ENCODE measurements at regions not wholly inside any gene's neighbourhood (a gene's known extent, or its start where the extent isn't known, plus 50 kb on each side); places are given as distances from the start of the nearest gene placed in this dataset.

DNA sequence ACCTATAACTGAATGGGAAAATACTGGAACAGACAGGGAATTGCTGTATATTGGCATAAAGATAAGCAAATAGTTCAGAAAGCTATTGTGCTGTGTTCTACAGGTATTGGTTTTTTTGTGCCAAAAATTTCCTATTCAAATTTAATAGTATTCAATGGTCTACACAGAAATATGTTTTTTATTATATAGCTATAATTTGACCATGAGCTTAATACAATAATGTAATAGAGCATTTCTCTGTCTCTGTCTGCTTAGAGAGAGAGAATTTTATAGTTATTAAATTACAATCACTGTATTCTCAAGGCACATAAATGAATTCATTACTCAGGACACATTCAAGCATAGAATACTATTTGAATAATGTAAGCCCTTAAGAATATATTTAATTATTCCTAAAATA is 62.3 kb upstream of the FZD8 start:
- ATAC-seq (ENCODE audit: low read depth), result no peak
- CTCF ChIA-PET, result interaction anchor here (0.6 kb wide), 1 partner anchor 1033 kb away, joined by 6 read pairs; no protein-coding TSS in a partner anchor
- TF ChIP-seq RFX5 (IDR thresholded peaks at IDR 0.05; ENCODE audit: low read depth, low read length), result no peak
- TF ChIP-seq ELK1 (IDR thresholded peaks at IDR 0.05; ENCODE audit: borderline replicate concordance, low read depth, low read length), result no peak
- no peak for TF ChIP-seq CEBPB (IDR thresholded peaks at IDR 0.05; ENCODE audit: low read depth, low read length)
- no peak for TF ChIP-seq NFE2L2 (IDR thresholded peaks at IDR 0.05; ENCODE audit: low read depth, low read length)
- TF ChIP-seq BHLHE40 (IDR thresholded peaks at IDR 0.05; ENCODE audit: low read depth, low read length), result no peak
- TF ChIP-seq CHD1 (IDR thresholded peaks at IDR 0.05; ENCODE audit: low read depth, low read length), result no peak
- TF ChIP-seq FOS (IDR thresholded peaks at IDR 0.05; ENCODE audit: low read depth, low read length), result no peak
- no peak for TF ChIP-seq RAD21 (IDR thresholded peaks at IDR 0.05; ENCODE audit: low read length)

More for the DNA sequence above, 62.3 kb upstream of the FZD8 start:
- Histone ChIP-seq H2BK15ac (ENCODE audit: low read depth, low read length) (no peak overlapping the region), H3K9me1 (ENCODE audit: insufficient read depth, low read length) (peaks cover 4% of the 10 kb centered on the region; the same call in 1 of the 2 replicates), H3K9ac (ENCODE audit: low read depth, low read length) (no peak overlapping the region), H2BK20ac (ENCODE audit: low read depth, low read length) (no peak overlapping the region), H3K4me2 (ENCODE audit: low read depth, low read length) (no peak overlapping the region), H3K27me3 (ENCODE audit: control insufficient read depth, insufficient read depth, low read length) (peaks cover 11% of the 10 kb centered on the region), H2AK9ac (replicated peaks; ENCODE audit: low read depth, low read length, poor library complexity) (no peak overlapping the region), H3K9me3 (ENCODE audit: control insufficient read depth, insufficient read depth, low read length) (no peaks in the 10 kb centered on the region), H3K4ac (ENCODE audit: low read depth, low read length) (no peak overlapping the region), H3K14ac (replicated peaks; ENCODE audit: low read depth, low read length) (no peak overlapping the region), H4K20me1 (ENCODE audit: insufficient read depth, low read length) (no peaks in the 10 kb centered on the region), H3K4me1 (ENCODE audit: control insufficient read depth, insufficient read depth, low read length) (no peaks in the 10 kb centered on the region), H4K8ac (ENCODE audit: low read depth in 2 of 2, low read length in 2 of 2) (no peak overlapping the region), H3K36me3 (ENCODE audit: control insufficient read depth, insufficient read depth, low read length) (no peaks in the 10 kb centered on the region), H2AFZ (replicated peaks; ENCODE audit: low read length, poor library complexity) (no peak overlapping the region), H3K27ac (ENCODE audit: insufficient read depth, low read length) (no peak overlapping the region), H4K5ac (ENCODE audit: low read depth, low read length) (no peak overlapping the region), H3K18ac (ENCODE audit: low read depth, low read length) (no peak overlapping the region), H2BK120ac (ENCODE audit: low read depth, low read length) (no peak overlapping the region), H2BK5ac (ENCODE audit: low read depth, low read length, poor library complexity, severe bottlenecking) (no peak overlapping the region), H4K91ac (ENCODE audit: insufficient read depth, low read depth, low read length) (no peak overlapping the region), H3K4me3 (ENCODE audit: insufficient read depth, low read depth, low read length) (no peak overlapping the region), H3K79me1 (ENCODE audit: low read depth in 1 of 2, low read length in 2 of 2) (no peaks in the 10 kb centered on the region), H3K23ac (ENCODE audit: low read depth, low read length) (no peak overlapping the region), H3K56ac (ENCODE audit: extremely low read depth, insufficient read depth, low read length) (no peak overlapping the region), H2AK5ac (ENCODE audit: low read depth, low read length) (no peak overlapping the region)
- POLR2A ChIA-PET (ENCODE audit: unreplicated experiment), result no interaction called here
- no TSS peak for BruUV-seq (replicated peaks)
- in situ Hi-C loops (cut with MboI; ENCODE audit: low sequenced_read_pairs), result no loop called here
- dilution Hi-C loops (cut with HindIII; ENCODE audit: low sequenced_read_pairs, unreplicated experiment), result no loop called here
- no peak for DNase-seq
- intact Hi-C loops (cut with micrococcal nuclease), result no loop called here

Measured in IMR-90 (cell line).